Dermis microvascular lymphatic vessel endothelial cell (primary cell): ENCODE measurements at regions not wholly inside any gene's neighbourhood (a gene's known extent, or its start where the extent isn't known, plus 50 kb on each side); places are given as distances from the start of the nearest gene placed in this dataset.

ENCODE experiments used
- DNase-seq, 2 donors: peaks; one replicate each; pipeline versions ENCODE4 v3.0.0 to v3.0.0-alpha.2; 2010; ENCODE audit warnings: low read depth in 2 of 2

GRCh38 chr6:45741437-45742171 is 274.1 kb downstream of the CLIC5 start:
- DNase-seq, result no peak

DNA sequence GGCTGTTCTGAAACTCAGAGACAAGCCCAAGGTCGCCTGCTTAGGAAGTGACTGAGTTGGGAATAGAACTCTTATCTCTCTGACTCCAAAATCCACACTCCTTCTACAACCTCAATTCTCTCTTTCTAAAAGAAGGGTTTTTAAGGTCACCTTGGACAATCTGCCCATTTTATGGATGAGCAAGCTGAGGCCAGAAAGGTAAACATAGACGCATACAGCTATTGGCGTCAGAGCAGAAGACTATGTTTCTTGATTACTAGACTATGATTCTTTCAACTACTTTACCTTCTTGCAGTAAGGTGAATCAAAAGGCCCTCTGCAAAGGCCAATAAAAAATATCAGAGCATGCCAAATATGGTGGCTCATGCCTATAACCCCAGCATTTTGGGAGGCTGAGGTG is 276.6 kb downstream of the CLIC5 start:
- DNase-seq, result no peak

DNA sequence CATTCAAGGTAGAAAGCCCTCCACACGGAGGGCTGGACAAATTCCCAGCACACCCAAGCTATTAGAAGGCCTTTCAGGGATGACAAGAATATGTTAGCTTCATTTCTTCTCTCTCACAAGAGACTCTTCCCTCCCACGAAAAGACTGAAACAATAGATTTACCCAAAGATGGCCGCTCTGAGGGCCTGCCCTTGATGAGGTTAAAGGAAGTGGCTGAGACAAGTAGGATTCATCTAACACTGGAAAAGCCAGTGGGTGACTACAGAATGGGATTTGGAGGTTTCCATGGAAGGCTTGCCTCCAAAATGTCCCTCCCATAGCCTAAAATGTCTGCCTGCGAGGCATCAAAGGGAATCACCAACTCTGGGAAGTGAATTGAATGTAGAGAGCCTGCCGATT is 277.6 kb downstream of the CLIC5 start:
- no peak for DNase-seq

GRCh38 chr6:45737331-45738056 is 278.2 kb downstream of the CLIC5 start:
- no peak for DNase-seq

- no peak for DNase-seq
These were observed 279.5 kb downstream of the CLIC5 start for GRCh38 chr6:45736134-45736533.

DNA sequence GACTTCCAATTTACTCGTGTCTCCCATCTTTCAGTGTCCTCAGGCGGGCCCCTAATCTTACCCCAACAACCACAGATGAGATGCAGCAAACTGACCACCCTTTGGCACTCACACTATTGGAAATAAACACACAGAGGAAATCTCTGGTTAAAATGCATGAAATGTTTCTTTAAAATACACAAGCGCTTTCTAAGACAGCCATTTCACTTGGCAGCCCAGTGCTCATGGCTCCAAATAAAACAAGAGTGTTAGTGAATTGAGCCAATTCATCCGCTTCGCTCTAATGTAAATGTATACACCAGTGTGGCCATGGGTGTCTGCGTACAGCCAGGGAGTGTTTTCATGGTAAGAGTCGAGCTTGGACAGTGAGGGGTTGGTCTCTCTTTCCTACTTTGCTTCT is 282.9 kb downstream of the CLIC5 start:
- no peak for DNase-seq

- DNase-seq, result no peak
These were observed 285.4 kb downstream of the CLIC5 start for GRCh38 chr6:45730232-45730631.

DNA sequence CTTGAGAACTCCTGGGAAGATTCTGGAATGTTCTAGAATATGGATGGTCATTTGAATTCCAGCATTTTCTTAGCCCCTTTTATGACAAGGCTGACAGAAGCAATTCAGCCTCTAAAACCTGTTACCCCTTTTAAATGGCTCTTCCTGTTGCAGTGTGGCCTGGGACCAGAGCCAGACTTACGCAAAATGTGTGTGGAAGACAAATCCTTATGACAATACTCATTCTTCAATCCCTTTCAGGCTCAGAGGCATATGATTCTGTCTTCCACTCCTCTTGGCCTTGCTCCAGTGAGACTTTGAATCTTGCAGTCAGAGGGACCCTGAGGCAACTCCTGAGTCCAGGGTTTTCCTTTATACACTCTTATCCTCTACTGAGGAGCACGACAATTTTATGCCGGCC is 287.0 kb downstream of the CLIC5 start:
- peak in 1 of 2 donors; percentile 2 for DNase-seq

GRCh38 chr6:45727819-45728449 is 287.7 kb downstream of the CLIC5 start:
- DNase-seq, result no peak

DNA sequence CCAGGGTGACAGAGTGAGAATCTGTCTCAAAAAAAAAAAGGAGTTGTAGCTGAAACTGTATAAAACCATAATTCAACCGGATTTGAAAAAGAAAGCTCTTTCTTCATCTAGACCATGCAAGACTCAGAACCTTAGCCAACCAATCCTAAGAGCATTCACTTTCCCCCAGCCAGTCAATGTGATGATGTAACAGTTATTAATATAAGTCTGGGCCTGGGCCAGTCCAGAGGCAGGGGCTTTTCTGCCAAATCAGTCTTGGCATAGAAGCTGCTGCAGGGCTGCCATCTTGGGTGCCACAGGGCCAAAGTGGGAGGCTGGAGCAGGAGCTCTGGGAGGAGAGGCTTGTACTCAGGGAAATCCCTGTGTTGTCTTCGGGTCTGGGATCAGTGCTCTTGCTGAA is 288.4 kb downstream of the CLIC5 start:
- no peak for DNase-seq

- no peak for DNase-seq
These were observed 289.2 kb downstream of the CLIC5 start for GRCh38 chr6:45726444-45726843.

GRCh38 chr6:45724511-45724910 is 291.1 kb downstream of the CLIC5 start:
- DNase-seq, result peak in 1 of 2 donors; percentile 74

- no peak for DNase-seq
These were observed 291.6 kb downstream of the CLIC5 start for GRCh38 chr6:45724027-45724426.

DNA sequence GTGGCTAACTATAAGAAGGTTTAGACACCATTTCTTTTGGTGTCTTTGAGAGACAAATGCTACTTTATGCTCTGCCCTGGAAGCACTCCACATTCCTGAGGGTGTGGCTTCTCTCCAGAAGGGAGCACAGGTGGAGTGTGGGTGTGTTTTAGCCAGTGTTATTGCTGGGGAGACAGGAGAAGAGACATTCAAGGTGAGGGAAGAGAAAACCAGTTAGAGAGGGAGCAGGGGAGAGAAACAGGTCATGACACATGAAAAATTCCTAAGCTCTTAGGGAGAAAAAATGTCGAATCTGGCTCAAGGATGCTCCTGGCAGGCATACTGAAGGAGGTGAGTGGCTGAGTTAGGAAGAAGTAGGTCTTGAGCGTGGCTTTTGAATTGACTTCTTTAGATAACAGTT is 292.8 kb downstream of the CLIC5 start:
- DNase-seq, result no peak

GRCh38 chr6:45721665-45722064 is 294.0 kb downstream of the CLIC5 start:
- DNase-seq, result no peak

- no peak for DNase-seq
These were observed 296.8 kb downstream of the CLIC5 start for GRCh38 chr6:45718871-45719270.

DNA sequence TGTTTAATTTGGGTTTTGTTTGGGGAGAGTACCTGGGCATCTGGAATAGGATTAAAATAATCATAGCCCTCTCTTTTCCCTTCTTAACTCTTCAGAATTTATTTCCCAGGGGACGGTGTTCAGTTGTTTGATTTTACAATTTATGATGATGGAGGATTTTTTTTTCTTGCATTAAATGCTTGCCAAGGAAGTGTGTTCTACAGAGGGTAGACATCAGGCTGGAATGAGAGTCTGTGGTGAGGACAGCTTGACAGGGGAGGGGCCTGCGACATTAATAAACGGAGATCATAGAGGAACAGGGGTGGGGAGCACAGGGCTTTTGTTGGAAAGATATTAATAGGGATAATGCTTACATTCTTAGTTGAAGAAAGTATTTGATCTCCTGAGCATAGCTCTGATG is 297.5 kb downstream of the CLIC5 start:
- DNase-seq, result no peak

DNA sequence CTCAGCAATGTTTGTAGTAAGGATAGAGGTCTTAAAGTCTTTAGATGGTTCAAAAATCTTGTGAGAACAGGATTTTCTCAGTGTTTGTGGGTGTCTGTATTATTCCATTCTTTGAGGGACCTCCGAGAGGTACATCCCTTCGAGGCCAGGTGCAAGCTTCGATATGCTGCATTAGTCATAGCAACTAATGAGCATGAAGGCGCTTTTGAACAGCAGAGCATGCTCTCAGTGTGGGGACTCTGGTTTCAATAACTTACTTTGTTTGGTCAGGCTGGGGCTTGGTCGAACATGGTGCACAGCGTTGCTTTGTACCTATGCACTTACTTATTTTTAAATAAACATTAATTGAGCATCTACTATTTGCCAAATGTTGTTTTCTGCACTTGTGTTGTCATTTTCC is 297.9 kb downstream of the CLIC5 start:
- DNase-seq, result no peak

DNA sequence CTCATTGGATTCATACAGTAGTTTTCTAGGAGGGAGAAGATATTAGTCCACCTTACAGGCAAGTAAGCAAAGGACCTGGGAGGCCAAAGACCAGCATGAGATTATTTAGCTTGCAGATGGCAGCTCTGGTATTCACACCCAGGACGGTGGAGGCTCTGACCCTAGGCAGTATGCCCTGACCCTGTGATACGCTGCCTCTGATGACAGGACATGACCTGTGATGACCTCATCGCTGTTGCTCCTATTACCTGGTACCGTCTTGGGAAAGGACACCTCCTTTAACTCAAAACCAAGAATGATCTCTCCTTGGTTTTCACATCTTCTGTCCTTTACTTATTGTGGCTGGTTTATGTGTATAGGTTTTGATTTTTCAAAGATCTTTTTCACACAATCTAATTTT is 298.6 kb downstream of the CLIC5 start:
- DNase-seq, result no peak

- DNase-seq, result no peak
These were observed 300.2 kb downstream of the CLIC5 start for GRCh38 chr6:45715508-45715803.

- peak; percentile 62 to 79 for DNase-seq
These were observed 300.7 kb downstream of the CLIC5 start for GRCh38 chr6:45714741-45715507.

DNA sequence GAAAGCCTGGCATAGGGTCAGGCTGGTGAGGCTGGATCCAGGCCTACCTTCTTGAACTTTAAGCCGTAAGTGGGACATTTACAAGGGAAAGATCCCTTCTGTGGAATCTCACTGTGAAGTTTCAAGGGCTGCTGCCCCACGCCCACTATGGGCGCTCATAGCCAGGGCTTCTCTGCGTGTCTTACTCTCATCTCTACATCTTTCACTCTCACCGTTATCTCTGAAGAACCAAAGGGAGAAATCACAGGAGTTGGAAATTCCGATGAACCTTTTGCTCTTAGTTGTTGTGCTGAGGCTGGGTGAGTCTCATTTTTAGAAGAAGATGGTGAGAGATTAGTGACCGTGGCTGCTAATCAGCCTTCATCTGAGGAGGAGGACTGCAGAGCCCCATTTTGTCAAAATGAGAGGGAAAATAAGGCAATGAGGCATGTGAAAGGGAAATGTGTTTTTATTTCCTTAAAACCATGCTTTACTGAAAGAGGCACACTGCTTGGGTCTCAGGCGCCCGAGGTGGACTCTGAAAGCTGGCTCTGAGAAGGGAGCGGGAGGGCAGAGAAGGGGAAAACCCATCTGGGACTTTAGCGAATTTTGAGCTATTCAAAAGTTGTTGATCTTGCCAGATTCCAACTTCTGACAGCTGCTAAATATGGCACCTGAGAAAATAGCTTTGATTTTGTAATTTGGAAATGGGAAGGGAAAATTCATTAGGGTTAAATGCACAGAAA is 301.5 kb downstream of the CLIC5 start:
- DNase-seq, result no peak
